Endothelial cell of umbilical vein (primary cell): ENCODE measurements at regions not wholly inside any gene's neighbourhood (a gene's known extent, or its start where the extent isn't known, plus 50 kb on each side); places are given as distances from the start of the nearest gene placed in this dataset.

ENCODE experiments used
- BruUV-seq: library from RNA; stranded (reverse); fragments of 400-500 nt; replicated peaks from 2 replicates; lab custom pipeline; 2021; lab: Mats Ljungman, UMichigan
- CTCF ChIA-PET: fragments of 300-600, 350-600 bp; sonication (Branson Sonifier 250); formaldehyde crosslinking; loops from one replicate; lab custom pipeline; 2021; ENCODE audit warnings: antibody characterized with exemption, inconsistent platforms; lab: Charles Lee
- POLR2A ChIA-PET: fragments of 300-600, 350-600 bp; sonication (Branson Sonifier 250); formaldehyde crosslinking; loops from one replicate; lab custom pipeline; 2021; ENCODE audit warnings: antibody characterized with exemption, inconsistent platforms; lab: Charles Lee
- DNase-seq: peaks from one replicate; pipeline ENCODE4 v3.0.0-alpha.2; 2011; ENCODE audit warnings: low read depth, low spot score
- FAIRE-seq: peaks from 2 replicates; lab custom pipeline; 2011; peaks lifted over from hg19 to GRCh38; lab: Jason Lieb, UNC
- H2AFZ ChIP-seq: 2 replicates; pipeline ENCODE4 v1.6.0; 2012; ENCODE audit warnings: low read depth, low read length, control low read depth, inconsistent platforms
- H3K27ac ChIP-seq: 2 replicates; pipeline ENCODE4 v1.5.1; 2011; ENCODE audit warnings: low read depth, mild to moderate bottlenecking, control low read depth, low read length, moderate library complexity; ENCODE audit not compliant: insufficient read depth
- H3K27me3 ChIP-seq, 2 experiments: 2 replicates each; pipeline versions ENCODE4 v1.6.0 to v1.6.1; 2011; ENCODE audit warnings: low read length in 2 of 2, mixed read lengths in 1 of 2; ENCODE audit not compliant: control insufficient read depth in 2 of 2, insufficient read depth in 2 of 2
- H3K36me3 ChIP-seq, 2 experiments: 2 replicates in 1 of 2; 3 replicates in 1 of 2; pipeline ENCODE4 v1.5.1; 2011; ENCODE audit warnings: low read length in 2 of 2, mild to moderate bottlenecking in 1 of 2, moderate library complexity in 1 of 2; ENCODE audit not compliant: control insufficient read depth in 2 of 2, insufficient read depth in 2 of 2; ENCODE audit errors: extremely low read depth in 1 of 2
- H3K4me1 ChIP-seq: 3 replicates; pipeline ENCODE4 v1.5.1; 2011; ENCODE audit warnings: mild to moderate bottlenecking, low read length; ENCODE audit not compliant: control insufficient read depth, insufficient read depth; ENCODE audit errors: extremely low read depth
- H3K4me2 ChIP-seq: 2 replicates; pipeline ENCODE4 v1.6.1; 2011; ENCODE audit warnings: low read length, control low read depth, mixed read lengths; ENCODE audit not compliant: insufficient read depth
- H3K4me3 ChIP-seq, 3 experiments: fragments of 200-600 bp in 1 of 3; sonication (generic), shearing (Covaris generic) in 1 of 3; replicated peaks in 1 of 3; 2 replicates each; pipeline ENCODE4 v1.5.1; 2011 to 2016; ENCODE audit warnings: control low read depth in 3 of 3, low read length in 3 of 3, mild to moderate bottlenecking in 2 of 3, inconsistent platforms in 1 of 3, low read depth in 1 of 3, moderate library complexity in 1 of 3; ENCODE audit not compliant: insufficient read depth in 1 of 3
- H3K79me2 ChIP-seq: 2 replicates; pipeline ENCODE4 v1.6.0; 2012; ENCODE audit warnings: low read length, inconsistent platforms; ENCODE audit not compliant: control insufficient read depth, insufficient read depth
- H3K9ac ChIP-seq: replicated peaks from 2 replicates; pipeline ENCODE3; 2011; ENCODE audit warnings: low read length, control low read depth; ENCODE audit not compliant: insufficient read depth; ENCODE audit errors: extremely low read depth
- H3K9me1 ChIP-seq: replicated peaks from 3 replicates; pipeline ENCODE4 v1.6.0; 2011; ENCODE audit warnings: mild to moderate bottlenecking, low read length; ENCODE audit not compliant: control insufficient read depth, insufficient read depth; ENCODE audit errors: extremely low read depth
- H3K9me3 ChIP-seq: replicated peaks from 2 replicates; pipeline ENCODE4 v1.5.1; 2012; ENCODE audit warnings: low read length, inconsistent platforms; ENCODE audit not compliant: control insufficient read depth, insufficient read depth
- H4K20me1 ChIP-seq: replicated peaks from 2 replicates; pipeline ENCODE3; 2011; ENCODE audit warnings: mild to moderate bottlenecking, low read length; ENCODE audit not compliant: control insufficient read depth, insufficient read depth; ENCODE audit errors: extremely low read depth
- CTCF ChIP-seq, 2 donors: IDR thresholded peaks; 1 replicate in 1 of 2; 2 replicates in 1 of 2; pipeline ENCODE4 v1.5.1; 2011; ENCODE audit warnings: low read length in 2 of 2, mild to moderate bottlenecking in 2 of 2, moderate library complexity in 2 of 2, control low read depth in 1 of 2, inconsistent platforms in 1 of 2, low read depth in 1 of 2; ENCODE audit not compliant: insufficient read depth in 1 of 2; ENCODE audit errors: extremely low read depth in 1 of 2
- EZH2 ChIP-seq: IDR thresholded peaks from 2 replicates; pipeline ENCODE4 v1.6.1; 2012; ENCODE audit warnings: borderline replicate concordance, low read depth, mild to moderate bottlenecking, moderate library complexity, low read length, inconsistent platforms; ENCODE audit not compliant: severe bottlenecking
- FOS ChIP-seq: IDR thresholded peaks from 2 replicates; pipeline ENCODE4 v1.6.1; 2011; ENCODE audit warnings: mild to moderate bottlenecking, low read length, moderate library complexity, borderline replicate concordance; ENCODE audit not compliant: insufficient read depth
- GATA2 ChIP-seq: IDR thresholded peaks from 2 replicates; pipeline ENCODE4 v1.7.0; 2011; ENCODE audit warnings: low read depth, mild to moderate bottlenecking, moderate library complexity, mixed read lengths, low read length; ENCODE audit not compliant: insufficient read length, insufficient read depth
- JUN ChIP-seq: IDR thresholded peaks from 2 replicates; pipeline ENCODE4 v1.6.1; 2011; ENCODE audit warnings: borderline replicate concordance, low read depth; ENCODE audit not compliant: insufficient read length, insufficient read depth
- MAX ChIP-seq: IDR thresholded peaks from 2 replicates; pipeline ENCODE4 v1.6.1; 2011; ENCODE audit not compliant: insufficient read depth, insufficient read length
- MYC ChIP-seq: IDR thresholded peaks from one replicate; pipeline ENCODE4 v1.6.1; 2011; ENCODE audit warnings: mild to moderate bottlenecking, low read depth, low read length
- POLR2A ChIP-seq: IDR thresholded peaks from 2 replicates; pipeline ENCODE4 v1.6.1; 2012; ENCODE audit warnings: low read depth, mild to moderate bottlenecking, control low read depth, low read length
- POLR2AphosphoS5 ChIP-seq: IDR thresholded peaks from 2 replicates; pipeline ENCODE4 v1.6.1; 2012; ENCODE audit warnings: low read depth, mild to moderate bottlenecking, control low read depth, low read length, moderate library complexity; ENCODE audit not compliant: insufficient read depth
- dilution Hi-C: fragments of 300-500 bp; cut with MboI; formaldehyde crosslinking; loops from one replicate; pipeline ENCODE4 v1.15.0; 2019; ENCODE audit warnings: low sequenced_read_pairs; ENCODE audit not compliant: extremely low pct_ligation_motif_present
- intact Hi-C: fragments of 100-400 bp; cut with micrococcal nuclease; formaldehyde crosslinking; loops from one replicate; pipeline ENCODE4 v1.10.0; 2022

- BruUV-seq, result no TSS peak
- Histone ChIP-seq H2AFZ (no peak overlapping the region), H3K79me2 (no peaks in the 10 kb centered on the region), H3K9ac (no peak overlapping the region), H3K4me3 (no peak overlapping the region), H3K9me3 (no peaks in the 10 kb centered on the region), H4K20me1 (no peaks in the 10 kb centered on the region), H3K9me1 (no peaks in the 10 kb centered on the region), H3K36me3 (no peaks in the 10 kb centered on the region), H3K4me1 (peaks cover 23% of the 10 kb centered on the region), H3K27me3 (no peaks in the 10 kb centered on the region), H3K27ac (no peak overlapping the region), H3K4me2 (no peak overlapping the region)
- intact Hi-C loops, result loop anchor here (1.0 to 5.0 kb wide), 2 partner anchors 234 to 293 kb away; no protein-coding TSS in a partner anchor
- no peak for TF ChIP-seq JUN
- no peak for TF ChIP-seq GATA2
- no peak for TF ChIP-seq POLR2AphosphoS5
- no peak for TF ChIP-seq MYC
- TF ChIP-seq CTCF (IDR thresholded peaks at IDR 0.05; ENCODE audit: extremely low read depth in 1 of 2, insufficient read depth in 1 of 2, low read depth in 1 of 2, low read length in 2 of 2), result no peak
- TF ChIP-seq MAX, result no peak
- TF ChIP-seq POLR2A, result no peak
- no peak for TF ChIP-seq FOS
- no peak for TF ChIP-seq EZH2
- ChIA-PET POLR2A (no interaction called here), CTCF (no interaction called here)
- DNase-seq (no peak), FAIRE-seq (no peak)
- dilution Hi-C loops, result no loop called here
Observed at GRCh38 chr18:64330931-64331330, 182.0 kb upstream of the LINC00305 start.
